Brain microvascular endothelial cell (primary cell): ENCODE measurements at regions not wholly inside any gene's neighbourhood (a gene's known extent, or its start where the extent isn't known, plus 50 kb on each side); places are given as distances from the start of the nearest gene placed in this dataset.

ENCODE experiments used
- DNase-seq: peaks from one replicate; pipeline ENCODE4 v3.0.0-alpha.2; 2020
- H3K27ac ChIP-seq: fragments of 250-450 bp; sonication (Bioruptor Pico); 2 replicates; pipeline ENCODE4 v1.5.1; 2020; ENCODE audit warnings: mild to moderate bottlenecking, moderate library complexity
- H3K27me3 ChIP-seq: fragments of 250-450 bp; sonication (Bioruptor Pico); replicated peaks from 2 replicates; pipeline ENCODE4 v1.5.1; 2020; ENCODE audit warnings: mild to moderate bottlenecking
- H3K36me3 ChIP-seq: fragments of 250-450 bp; sonication (Bioruptor Pico); replicated peaks from 2 replicates; pipeline ENCODE4 v1.5.1; 2020; ENCODE audit warnings: mild to moderate bottlenecking
- H3K4me3 ChIP-seq: 2 replicates; pipeline ENCODE4 v1.5.1; 2011; ENCODE audit warnings: low read depth, mild to moderate bottlenecking, control low read depth, low read length, moderate library complexity
- in situ Hi-C: cut with HindIII; loops from 2 replicates; pipeline ENCODE4 v1.10.0; 2017; ENCODE audit warnings: low sequenced_read_pairs, low pct_ligation_motif_present
- TF ChIP-seq, protein P1 (sequence below): IDR thresholded peaks from 2 replicates; pipeline ENCODE4 v1.5.1; 2011; ENCODE audit warnings: low read depth, mild to moderate bottlenecking, moderate library complexity, low read length, control low read depth, inconsistent platforms; ENCODE audit errors: missing control alignments

DNA sequence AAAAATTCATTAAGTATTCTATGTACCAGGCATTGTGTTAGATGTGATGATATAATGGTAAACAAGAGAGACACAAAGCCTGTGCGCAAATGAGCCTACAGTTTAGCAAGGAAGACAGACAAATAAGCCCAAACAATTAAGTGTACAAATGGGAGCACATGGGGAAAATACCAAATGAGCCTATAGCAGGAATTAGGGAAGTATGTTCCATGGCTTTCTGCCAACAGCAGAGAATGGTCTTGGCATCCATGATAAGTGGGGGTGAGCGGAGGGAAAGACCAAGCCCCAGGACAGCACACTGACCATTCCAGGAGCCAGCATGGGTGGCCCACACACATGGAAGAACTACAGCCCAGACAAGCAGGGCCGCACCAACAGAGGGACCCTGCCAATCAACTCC is 369.7 kb downstream of the DEPDC1B start:
- in situ Hi-C loops = no loop called here
- no peak for DNase-seq
- Histone ChIP-seq H3K27ac (no peak overlapping the region), H3K27me3 (no peaks in the 10 kb centered on the region), H3K4me3 (no peak overlapping the region), H3K36me3 (no peaks in the 10 kb centered on the region)
- TF ChIP-seq, protein P1, sequence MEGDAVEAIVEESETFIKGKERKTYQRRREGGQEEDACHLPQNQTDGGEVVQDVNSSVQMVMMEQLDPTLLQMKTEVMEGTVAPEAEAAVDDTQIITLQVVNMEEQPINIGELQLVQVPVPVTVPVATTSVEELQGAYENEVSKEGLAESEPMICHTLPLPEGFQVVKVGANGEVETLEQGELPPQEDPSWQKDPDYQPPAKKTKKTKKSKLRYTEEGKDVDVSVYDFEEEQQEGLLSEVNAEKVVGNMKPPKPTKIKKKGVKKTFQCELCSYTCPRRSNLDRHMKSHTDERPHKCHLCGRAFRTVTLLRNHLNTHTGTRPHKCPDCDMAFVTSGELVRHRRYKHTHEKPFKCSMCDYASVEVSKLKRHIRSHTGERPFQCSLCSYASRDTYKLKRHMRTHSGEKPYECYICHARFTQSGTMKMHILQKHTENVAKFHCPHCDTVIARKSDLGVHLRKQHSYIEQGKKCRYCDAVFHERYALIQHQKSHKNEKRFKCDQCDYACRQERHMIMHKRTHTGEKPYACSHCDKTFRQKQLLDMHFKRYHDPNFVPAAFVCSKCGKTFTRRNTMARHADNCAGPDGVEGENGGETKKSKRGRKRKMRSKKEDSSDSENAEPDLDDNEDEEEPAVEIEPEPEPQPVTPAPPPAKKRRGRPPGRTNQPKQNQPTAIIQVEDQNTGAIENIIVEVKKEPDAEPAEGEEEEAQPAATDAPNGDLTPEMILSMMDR = no peak

DNA sequence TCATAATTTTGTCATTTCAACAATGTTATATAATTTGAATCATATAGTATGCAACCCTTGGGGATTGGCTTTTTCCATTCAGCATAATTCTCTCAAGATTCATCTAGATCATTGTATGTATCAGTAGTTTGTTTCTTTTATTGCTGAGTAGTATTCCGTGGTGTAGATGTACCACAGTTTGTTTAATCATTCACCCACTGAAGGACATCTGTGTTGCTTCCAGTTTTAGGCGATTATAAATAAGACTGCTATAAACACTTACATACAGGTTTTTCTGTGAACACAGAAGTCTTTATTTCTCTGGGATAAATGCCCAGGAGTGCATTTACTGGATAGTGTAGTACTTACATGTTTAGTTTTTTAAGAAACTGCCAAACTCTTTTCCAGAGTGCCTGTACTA is 374.1 kb downstream of the DEPDC1B start:
- no peak overlapping the region for H3K27ac ChIP-seq
- no peak overlapping the region for H3K4me3 ChIP-seq
- no peaks in the 10 kb centered on the region for H3K27me3 ChIP-seq
- H3K36me3 ChIP-seq = no peaks in the 10 kb centered on the region
- TF ChIP-seq, protein P1 = no peak
- in situ Hi-C loops = no loop called here
- no peak for DNase-seq

DNA sequence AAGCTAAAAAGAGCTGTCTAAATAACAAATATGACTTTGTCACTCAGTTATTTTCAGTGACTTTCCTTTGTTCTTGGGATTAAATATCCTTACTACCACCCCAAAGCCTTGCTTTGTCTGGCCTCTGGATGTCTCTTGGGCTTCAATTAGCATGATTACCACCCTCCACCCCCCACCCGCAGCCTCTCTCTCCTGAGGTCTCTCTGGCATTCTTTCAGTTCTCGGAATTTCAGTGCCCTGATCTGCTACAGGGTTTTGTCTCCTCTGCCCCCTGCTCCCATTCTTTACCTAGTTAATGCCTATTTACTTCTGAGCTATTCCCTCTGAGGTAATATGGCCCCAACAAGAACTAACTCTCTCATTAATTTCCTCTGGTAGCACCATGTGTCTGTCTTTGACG is 376.4 kb downstream of the DEPDC1B start:
- Histone ChIP-seq H3K36me3 (no peaks in the 10 kb centered on the region), H3K4me3 (no peak overlapping the region), H3K27me3 (no peaks in the 10 kb centered on the region), H3K27ac (no peak overlapping the region)
- TF ChIP-seq, protein P1 = no peak
- no peak for DNase-seq
- in situ Hi-C loops = no loop called here

DNA sequence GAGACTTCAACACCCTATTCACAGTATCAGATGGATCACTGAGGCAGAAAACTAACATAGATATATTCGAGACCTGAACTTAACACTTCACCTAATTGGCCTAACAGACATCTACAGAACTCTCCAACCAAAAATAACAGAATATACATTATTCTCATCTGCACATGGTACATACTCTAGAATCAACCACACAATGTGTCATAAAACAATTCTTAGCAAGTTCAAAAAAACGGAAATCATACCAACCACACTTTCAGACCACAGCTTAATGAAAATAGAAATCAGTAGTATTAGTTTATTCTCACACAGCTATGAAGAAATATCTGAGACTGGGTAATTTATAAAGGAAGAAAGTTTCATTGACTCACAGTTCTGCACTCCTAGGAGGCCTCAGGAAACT is 387.9 kb downstream of the DEPDC1B start:
- Histone ChIP-seq H3K4me3 (no peak overlapping the region), H3K36me3 (no peaks in the 10 kb centered on the region), H3K27me3 (no peaks in the 10 kb centered on the region), H3K27ac (no peak overlapping the region)
- in situ Hi-C loops = no loop called here
- TF ChIP-seq, protein P1 = no peak
- no peak for DNase-seq

DNA sequence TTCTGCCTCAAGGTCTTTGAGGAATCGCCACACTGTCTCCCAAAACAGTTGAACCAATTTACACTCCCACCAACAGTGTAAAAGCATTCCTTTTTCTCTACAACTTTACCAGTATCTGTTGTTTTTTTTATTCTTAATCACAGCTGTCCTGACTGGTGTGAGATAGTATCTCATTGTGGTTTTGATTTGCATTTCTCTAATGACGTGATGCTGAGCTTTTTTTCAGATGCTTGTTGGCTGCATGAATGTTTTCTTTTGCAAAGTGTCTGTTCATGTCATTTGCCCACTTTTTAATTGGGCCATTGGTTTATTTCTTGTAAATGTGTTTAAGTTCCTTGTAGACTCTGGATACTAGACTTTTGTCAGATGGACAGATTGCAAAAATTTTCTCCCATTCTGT is 400.0 kb downstream of the DEPDC1B start:
- Histone ChIP-seq H3K4me3 (no peak overlapping the region), H3K27me3 (no peaks in the 10 kb centered on the region), H3K36me3 (no peaks in the 10 kb centered on the region), H3K27ac (no peak overlapping the region)
- in situ Hi-C loops = no loop called here
- TF ChIP-seq, protein P1 = no peak
- DNase-seq = no peak

DNA sequence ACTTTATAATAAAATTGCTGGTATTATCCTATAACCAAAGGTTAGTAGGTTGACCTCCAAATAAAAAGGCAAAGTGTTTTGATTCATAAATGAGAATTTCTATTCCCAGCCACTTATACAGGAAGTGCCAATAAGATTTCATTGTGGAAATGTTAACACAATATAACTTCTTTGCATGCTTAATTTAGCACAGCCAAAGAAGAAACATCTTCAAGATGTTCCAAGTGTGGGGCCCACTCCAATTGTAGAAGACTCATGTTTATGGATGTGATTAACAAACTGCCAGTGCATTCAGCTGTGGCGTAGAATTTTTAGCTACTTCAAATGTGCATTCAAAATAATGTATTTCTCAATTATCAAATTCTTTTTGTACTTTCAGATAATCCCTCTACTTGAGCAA is 402.3 kb downstream of the DEPDC1B start:
- no peak for DNase-seq
- H3K27me3 ChIP-seq = no peaks in the 10 kb centered on the region
- in situ Hi-C loops = no loop called here
- no peaks in the 10 kb centered on the region for H3K36me3 ChIP-seq
- no peak overlapping the region for H3K4me3 ChIP-seq
- H3K27ac ChIP-seq = no peak overlapping the region
- TF ChIP-seq, protein P1 = no peak
